ENCODE measurements at regions not wholly inside any gene's neighbourhood (a gene's known extent, or its start where the extent isn't known, plus 50 kb on each side); places are given as distances from the start of the nearest gene placed in this dataset.

DNA sequence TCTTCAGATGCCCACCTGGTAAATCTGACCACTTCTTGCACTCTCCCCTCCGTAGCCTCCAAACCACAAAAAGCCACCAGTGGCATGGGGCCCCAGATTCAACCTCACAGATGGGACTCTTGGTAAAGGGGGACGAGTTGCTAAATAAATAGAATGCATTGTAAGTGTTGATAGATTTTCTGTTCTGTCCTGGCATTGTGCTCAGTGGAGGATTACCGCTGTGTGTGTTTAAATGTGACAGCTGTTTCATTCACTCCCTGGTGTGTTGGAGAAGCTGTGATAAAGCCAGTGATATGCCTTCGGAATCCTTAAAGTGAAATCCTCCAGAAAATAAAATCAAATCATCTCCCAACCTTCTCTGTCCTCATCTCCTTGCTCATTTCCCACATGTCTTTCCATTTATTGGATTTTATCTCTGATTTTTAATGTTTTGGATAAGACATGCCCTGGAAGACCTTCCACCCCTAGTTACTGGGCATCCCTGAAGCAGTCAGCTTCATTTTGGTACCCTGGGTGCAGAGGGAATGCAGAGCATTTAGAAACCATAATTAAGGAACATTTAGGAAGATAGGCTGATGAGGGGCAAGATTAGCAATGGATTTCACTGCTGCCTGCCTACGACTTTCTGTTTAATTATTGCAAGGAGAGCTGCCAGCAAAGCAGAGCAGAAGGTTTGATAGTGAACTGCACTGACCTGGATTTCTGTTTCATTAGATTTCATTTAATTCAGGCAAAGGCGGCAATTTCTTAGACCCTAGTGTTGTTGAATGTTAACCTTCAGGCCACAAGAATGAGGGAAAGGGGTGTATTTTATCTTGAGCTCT, 460.9 kb upstream of the KIRREL3 start:
- no peak for DNase-seq

DNA sequence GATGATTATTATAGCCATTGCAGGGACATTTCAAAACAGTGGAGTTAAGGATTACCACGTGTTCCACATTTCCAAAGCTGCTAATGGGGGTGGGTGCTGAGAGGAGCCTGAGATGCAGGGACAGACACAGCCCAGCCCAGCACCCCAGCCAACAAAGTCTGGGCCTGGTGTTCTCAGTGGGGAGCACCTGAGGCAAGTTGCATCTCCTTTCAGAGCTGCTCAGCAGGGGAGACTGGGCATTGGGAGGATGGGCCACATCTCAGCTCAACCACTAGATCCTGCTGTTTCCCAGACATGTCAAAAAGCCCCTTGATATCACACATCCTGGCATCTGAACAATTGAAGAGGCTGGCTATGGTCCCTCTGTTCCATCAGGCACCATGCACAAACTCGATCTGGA, 458.0 kb upstream of the KIRREL3 start:
- DNase-seq = no peak

DNA sequence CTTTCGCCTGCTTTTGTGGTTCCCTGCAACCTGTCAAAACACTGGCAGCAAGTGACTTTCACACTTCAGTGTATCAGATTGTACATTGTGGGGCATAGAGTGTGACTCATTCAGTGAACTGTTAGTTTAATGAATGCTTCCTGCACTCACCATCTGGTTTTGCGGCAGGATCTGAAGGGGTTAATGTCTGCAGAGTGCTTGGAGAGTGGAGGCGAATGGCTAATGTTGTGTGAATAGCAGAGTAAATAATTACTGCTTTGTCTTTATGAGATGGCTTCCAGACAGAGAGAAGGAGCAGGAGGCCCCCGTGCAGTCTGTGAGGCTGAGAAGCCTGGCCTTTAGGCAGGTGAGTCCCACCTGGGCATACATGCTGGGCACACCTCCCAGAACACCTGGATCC, 454.3 kb upstream of the KIRREL3 start:
- no peak for DNase-seq

DNA sequence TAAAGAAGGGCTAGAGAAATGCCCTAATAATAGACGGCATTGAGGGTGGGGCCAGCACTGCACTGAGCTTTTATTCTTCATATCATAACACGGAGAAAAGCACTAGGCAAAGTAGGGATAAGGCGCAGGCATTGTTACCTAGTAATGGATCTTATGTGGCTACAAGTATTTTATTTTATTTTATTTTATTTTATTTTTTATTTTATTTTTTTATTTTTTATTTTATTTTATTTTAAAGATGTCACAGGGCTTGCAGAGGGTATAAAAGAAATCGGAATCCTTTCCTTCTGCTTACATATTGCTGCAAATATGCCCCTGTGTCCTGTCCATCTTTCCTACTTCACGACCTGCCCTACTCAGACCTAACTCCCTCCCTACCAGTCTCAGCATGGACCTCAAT, 452.0 kb upstream of the KIRREL3 start:
- no peak for DNase-seq

DNA sequence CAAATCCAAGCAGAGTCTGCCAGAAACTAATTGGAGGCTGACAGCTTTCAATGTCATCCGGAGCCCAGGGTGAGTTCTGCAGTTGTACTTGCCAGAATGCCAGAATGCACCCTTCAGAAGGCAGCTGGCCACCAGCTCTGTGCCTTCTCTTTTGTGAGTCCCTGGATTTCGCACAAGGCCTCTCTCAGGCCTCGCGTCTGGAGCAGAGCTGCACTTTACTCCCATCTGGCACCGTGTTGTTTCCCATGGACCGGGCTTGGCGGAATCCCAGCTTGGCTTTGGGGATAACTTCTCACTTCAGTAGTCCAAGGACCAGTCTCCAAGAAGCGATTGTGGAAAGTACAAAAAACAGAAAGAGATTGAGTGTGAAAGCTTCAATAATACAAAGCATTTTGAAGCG, 451.3 kb upstream of the KIRREL3 start:
- DNase-seq = no peak

DNA sequence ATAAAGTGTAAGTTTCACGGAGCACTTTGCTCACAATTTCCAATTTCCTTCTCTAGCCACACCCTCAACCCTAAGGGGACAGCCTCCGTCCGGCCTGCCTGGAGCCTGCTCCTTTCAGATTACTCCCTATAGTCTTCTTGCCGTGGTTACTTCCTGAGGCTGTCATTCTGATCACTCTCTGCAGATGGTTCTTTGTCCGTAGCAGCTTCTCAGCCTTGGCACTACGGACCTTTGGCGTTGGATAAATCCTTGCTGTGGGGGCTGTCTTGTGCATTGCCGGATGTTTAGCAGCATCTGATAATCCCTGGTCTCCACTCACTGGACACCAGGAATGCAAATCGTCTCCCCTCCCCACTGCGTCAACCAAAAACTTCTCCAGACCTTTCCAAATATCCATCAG, 447.5 kb upstream of the KIRREL3 start:
- no peak for DNase-seq

DNA sequence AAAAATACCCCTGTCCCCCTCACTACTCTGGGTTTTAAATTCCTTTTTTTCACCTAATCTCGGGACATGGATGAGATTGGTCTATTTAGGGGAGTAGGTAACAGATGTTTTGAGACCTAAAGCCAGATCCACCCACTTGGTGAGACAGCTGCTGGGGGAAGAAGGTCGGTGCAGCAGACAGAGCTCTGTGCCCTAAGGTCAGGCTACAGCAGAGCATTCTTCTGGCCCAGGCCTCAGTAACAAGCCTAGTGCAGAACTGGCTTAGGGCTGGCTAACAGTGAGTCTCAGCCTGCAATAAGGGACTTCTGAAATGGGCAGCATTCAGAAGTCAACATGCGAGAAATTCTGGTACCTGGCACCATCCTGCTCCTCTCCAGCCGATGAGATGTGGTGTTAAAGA, 444.9 kb upstream of the KIRREL3 start:
- DNase-seq = no peak

DNA sequence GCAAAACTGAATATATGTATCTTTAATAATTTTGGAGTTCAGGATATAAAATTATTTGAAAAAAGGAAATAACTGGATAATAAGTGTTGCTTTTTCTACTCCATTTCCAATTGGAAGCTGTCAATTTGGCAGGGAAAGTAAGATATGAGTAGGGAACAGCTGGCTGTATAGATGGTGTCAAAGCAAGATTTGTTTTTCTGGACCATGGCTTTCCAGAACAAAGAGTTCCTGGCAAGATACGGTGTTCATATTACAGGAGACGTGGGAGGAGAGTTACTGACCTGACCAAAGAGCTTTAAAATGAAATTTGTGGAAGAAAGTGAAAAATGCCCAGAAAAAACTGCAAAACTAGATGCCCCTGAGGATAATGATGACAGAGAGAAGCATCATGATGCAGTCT, 442.7 kb upstream of the KIRREL3 start:
- no peak for DNase-seq

DNA sequence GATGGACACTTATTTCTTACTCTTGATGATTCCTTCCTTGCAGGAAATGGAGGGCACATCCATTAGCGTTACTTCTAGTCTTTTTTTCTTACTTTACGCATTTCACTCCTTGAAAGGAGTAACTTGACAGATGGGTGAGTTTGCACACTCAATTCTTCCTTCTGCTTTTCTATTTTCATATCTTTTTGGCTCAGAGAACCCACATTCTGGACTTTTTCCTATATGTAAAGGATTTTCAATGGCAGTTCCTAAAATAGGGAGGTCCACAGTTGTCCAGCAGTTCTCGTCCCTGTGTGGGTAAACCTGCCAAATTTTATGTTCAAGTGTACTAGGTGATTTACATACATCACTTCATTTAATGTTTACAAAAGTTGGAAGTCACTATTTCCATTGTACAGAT, 440.0 kb upstream of the KIRREL3 start:
- no peak for DNase-seq

DNA sequence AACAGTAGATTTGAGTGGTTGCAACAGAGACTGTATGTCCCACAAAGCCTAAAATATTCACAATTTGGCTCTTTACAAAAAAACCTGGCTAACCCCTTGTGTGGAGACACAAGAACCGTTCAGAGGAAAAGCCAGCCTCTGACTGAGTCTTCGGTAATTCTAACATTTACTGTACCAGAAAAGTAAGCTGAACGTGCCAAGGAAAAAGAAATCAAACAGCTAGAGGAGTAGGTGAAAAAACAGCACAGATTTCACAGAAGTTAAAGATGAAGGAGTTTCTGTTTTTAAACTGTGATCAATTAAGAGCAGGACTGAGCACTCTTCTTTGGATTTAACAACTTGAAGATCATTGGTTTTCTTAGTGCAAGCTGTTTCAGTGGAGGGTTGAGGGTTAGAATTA, 424.7 kb upstream of the KIRREL3 start:
- DNase-seq = no peak

DNA sequence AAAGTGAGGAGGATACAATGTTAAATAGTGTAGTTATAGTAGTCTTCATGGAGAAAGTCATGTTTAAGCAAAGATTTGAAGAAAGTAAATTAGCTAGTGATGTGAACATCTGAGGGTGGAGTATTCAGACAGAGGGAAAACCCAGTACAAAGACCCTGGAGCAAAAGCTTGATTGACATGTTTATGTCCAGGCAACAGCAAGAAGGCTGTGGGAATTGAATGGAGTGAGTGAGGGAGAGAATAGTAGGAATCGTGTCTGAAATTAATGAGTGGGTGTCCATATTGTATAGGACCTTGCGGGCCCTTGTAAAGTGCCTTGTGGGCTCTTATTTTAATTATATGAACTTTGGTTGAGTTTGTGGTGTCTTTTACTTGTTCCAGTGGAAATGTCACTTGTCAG, 424.1 kb upstream of the KIRREL3 start:
- no peak for DNase-seq

DNA sequence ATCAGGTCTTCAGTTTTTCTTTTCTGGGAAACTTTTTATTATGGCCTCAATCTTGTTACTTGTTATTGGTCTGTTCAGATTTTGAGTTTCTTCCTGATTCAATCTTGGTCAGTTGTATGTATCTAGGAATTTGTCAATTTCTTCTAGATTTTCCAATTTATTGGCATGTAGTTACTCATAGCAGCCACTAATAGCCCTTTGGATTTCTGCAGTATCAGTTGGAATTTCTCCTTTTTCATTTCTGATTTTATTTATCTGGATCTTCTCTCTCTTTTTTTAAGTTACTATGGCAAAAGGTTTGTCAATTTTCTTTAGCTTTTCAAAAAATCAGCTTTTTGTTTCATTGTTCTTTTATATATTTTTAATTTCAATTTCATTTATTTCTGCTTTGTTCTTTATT, 419.6 kb upstream of the KIRREL3 start:
- no peak for DNase-seq

DNA sequence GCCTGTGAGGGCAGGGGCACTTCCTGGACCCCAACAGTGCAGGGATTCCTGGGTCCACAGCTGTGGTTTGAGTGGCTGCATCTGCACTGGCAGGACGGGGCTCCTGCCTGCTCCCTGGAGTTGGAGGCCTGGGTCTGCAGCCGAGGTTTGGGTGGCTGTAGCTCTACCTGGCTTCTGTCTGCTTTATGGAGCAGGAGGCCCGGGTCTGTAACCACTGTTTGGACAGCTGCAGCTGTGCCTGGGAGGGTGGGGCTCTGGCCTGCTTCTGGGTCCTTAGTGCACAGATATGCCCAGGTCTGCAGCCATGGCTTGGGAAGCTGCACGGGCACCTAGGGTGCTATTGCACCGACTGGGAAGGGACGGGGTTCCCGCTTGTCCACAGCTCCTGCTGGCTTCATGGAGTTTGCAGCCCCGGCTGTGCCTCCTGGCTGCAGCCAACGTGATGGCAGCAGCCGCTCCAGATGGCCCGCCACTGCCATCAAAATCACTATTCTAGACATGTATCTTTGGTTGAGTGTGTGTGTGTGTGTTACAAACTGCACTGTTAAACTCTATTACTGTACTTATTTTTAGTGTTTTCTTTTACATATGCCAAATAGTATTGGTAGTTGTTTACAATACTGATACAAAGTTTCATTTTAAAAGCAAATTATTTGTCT, 412.3 kb upstream of the KIRREL3 start:
- DNase-seq = no peak

DNA sequence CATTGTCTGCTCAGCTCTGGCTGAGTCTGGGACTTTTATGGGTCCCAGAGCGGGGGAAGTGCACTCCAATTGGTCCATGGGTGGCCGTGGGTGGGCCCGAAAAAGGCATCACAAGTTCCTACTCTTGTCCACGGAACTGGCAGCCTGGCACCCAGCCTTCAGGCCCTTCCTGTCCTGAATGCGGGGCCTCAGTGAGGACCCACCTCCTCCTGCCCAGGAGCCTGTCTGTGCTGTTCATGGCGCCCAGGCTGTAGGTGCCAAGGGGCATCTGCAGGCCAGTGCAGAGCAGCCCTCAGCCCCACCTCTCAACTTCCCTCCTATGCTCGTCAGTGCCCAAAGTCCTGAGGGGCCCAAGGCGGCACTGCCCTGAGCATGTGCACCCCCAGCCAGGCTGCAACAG, 411.7 kb upstream of the KIRREL3 start:
- DNase-seq = no peak

DNA sequence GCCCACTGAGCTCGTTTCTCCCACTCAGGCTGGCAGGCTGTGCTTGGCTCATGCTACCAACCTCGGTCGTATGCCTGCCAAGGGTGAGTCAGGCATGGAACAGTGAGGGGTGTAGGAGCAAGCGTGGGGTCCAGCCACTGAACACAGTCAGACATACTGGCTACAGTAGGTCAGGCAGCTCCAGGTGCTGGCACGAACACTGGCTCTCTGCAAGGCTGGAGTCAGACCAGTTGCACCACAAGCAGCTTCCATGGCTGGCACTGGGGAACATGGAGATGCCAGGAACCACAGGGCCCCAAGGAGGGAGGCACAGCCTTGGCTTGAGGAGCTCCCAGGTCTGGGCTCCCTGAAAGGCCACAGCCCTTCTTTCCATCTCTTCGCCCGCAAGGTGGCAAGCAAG, 410.7 kb upstream of the KIRREL3 start:
- no peak for DNase-seq

DNA sequence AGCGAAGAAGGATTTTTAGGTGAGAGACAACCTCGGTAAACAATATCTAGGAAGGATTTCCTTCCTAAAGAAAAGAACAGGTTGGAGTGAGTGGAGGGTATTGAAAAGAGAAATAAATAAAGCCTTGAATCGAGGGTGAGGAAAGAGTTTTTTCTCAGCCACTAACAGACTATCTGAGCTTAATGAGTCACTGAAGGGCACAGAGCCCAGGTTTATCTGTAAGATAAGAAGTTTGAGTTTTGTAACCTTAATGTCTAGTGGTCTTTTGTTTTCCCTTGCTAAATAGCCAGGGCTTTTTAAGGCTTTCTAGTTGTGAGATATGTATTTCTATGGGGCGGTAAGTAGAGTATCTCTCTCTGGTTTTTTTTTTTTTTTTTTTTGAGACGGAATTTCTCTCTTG, 394.5 kb upstream of the KIRREL3 start:
- DNase-seq = no peak

DNA sequence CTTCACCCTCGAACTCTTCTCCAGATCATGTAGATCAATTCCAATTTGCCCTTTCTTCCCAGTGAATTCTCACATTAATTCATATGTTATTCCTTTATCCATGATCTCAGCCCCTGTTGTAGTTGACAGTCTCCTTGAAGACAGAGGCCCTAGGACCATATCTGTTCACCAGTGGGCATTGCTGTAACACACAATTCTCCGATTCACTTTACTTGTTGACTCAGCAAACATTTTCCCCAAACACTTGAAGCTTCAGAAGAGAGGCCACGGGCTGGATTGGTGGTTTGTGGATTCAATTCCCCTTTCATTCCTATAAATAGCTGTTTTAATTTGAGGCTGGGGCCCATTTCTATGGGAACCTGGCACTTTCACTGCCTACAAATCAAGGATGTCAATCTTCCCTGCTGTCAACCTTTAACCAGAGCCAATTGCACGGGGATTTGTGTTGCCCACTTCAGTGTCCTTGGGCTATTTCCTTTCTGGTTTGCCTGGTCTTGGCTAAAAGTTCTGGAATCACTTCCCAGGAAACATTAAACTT, 393.0 kb upstream of the KIRREL3 start:
- DNase-seq = no peak

DNA sequence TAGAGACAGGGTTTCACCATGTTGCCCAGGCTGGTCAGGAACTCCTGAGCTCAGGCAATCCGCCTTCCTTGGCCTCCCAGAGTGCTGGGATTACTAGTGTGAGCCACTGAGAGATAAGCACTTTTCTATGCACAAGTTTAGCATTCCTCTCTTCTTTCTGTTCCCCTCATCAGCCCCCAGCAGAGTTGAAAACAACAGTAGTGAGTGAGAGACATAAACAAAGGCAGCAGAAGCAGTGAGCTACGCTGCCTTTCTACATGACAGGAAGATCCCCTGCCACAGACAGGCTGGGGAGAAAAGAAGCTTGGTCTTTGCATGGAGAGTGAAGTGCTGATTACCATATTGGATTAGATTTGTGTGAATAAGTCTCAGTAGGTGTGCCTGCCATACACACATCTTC, 392.0 kb upstream of the KIRREL3 start:
- no peak for DNase-seq

DNA sequence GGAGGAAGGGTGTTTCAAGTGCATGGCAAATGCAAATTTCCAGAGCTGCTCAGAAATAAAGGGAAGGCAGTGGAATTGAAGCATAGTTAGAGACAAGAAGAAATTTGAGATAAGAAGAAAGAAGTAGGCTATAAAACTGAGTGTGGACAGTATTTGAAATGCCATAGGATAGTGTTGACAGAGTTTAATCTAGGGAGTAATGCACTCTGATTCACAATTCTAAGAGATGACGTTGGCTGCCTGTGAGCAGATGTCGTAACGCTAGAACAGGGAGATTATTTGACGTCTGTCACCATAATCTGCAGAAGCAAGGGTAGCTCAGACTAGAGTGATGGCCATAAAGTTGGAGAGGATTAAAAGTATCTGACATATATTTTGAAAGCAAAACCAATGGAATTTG, 389.9 kb upstream of the KIRREL3 start:
- DNase-seq = no peak

DNA sequence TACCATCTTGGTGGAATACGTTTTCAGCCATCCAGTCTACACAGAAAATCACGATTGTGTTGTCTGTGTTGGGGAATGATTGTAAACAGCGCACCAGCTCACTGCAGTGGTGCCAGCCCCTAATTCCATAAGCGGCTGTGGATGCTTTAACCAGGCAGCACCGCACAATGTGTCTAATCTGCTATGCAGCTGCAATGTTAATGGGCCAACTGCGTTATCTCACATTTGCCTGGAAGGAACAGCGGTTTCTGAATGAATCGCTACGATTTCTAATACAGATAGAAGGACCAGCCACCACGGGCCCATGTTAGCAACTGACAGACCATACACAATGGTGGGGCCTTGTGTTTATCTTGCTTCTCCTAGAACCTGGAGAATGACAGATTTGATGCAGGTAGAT, 384.5 kb upstream of the KIRREL3 start:
- DNase-seq = no peak

DNA sequence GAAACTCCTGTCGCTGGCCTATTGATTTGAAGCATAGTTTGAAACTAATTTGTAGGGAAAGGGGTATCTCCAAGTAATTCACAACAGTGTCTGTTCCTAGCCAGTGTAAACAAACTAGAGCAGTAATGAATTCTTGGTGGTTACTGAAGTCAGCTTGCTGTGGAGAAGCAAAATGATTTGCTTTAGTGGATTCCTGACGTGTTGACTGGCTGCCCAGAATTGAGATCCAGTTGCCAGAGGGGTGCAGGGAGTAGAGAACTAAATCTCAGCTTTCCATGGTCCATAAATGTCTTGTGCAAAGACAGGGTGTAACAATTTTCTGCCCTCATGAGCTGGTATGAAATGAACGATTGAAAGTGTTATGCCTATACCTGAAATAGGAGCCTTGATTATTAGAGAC, 382.5 kb upstream of the KIRREL3 start:
- no peak for DNase-seq

DNA sequence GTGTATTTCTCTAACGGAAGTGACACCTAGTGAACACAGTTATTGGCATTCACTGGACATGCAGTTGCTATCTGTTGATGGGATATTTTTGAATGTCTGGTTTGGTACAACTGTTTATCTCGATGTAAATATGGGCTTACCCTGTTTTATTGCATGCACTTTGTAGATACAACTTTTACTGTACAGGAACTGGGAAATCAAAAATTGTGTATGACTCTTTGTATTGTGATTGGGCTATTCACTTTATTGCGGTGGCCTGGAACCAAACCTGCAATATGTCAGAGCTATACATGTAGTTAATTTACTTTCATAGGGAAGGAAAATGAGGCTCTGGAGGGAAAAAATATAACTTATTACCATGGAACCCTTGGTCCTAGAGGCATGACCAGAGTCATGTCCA, 380.7 kb upstream of the KIRREL3 start:
- DNase-seq = no peak

DNA sequence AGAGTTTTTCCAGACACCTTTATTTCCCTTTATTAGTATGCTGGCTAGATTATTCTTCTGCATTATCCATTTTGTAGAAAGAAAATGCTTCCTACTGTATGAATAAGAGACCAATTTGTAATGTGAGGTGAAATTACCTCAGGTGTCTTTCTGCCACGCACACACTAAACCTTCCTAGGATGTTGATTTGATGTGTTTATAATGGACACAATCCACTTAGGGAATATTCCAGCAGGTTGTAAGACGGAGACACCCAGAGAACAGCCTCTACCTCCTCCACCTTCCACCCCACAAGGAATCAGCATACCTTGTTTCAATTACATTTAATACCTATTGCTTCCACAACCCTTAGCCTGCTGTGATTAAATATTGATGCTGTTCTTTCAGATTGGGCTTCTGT, 379.1 kb upstream of the KIRREL3 start:
- no peak for DNase-seq

DNA sequence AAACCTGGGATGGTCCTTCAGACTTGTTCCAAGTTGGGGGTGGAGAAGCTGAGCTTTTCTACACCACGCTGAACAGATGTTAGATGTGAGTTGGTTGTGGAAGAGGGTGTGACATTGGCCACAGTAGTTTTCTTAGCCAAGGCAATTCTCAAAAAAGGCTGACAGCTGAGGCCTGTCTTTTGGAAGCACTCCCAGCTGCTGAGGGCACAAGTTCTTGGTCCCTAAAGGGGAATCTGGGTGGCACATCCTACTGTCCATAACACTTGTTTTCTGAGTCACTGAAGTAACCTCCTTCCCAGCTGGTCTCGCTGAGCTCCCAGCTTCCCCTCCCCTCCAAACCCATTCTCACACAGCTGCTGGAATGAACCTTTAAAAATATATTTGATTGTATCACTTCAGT, 375.7 kb upstream of the KIRREL3 start:
- no peak for DNase-seq

DNA sequence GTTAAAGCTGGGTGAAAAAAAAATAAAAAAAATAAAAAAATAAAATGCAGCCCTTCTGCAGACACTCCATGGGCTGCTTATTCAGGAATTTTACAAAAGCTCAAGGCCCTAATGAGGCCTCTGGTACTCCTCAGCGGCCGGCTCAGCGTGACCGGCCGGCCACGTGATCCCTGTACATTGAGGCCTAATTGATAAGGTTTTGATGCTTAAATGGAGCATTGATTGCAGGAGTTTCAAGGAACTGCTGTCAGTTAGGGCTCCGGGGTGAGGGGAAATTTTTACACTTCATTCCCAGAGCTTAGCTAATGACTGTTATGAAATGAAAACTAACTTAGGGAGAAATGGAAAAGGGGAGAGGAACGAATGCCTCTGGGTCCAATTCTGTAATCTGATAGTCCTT, 368.8 kb upstream of the KIRREL3 start:
- DNase-seq = no peak

All from MV-4-11 (cell line).